Activated B cell treated with CpG ODN at 0.5 μM for 24 hours (primary cell): ENCODE measurements at regions not wholly inside any gene's neighbourhood (a gene's known extent, or its start where the extent isn't known, plus 50 kb on each side); places are given as distances from the start of the nearest gene placed in this dataset.

ENCODE experiments used
- ATAC-seq: fragments of 200-7000 bp; cut with Tn5 transposase; one replicate; pipeline ENCODE4 v1.10.0; 2021; ENCODE audit warnings: low read depth, mild to moderate bottlenecking, moderate library complexity
- CTCF ChIA-PET: fragments of 350-600 bp; sonication (Branson Sonifier 250); formaldehyde crosslinking; loops from one replicate; lab custom pipeline; 2021; ENCODE audit warnings: antibody characterized with exemption; lab: Charles Lee
- POLR2A ChIA-PET: fragments of 350-600 bp; sonication (Branson Sonifier 250); formaldehyde crosslinking; loops from one replicate; lab custom pipeline; 2021; ENCODE audit warnings: antibody characterized with exemption; lab: Charles Lee
- DNase-seq: peaks from one replicate; pipeline ENCODE4 v3.0.0; 2022
- H3K27ac Mint-ChIP-seq: one replicate; pipeline ENCODE4 v1.8.0; 2020; ENCODE audit warnings: mixed read lengths
- H3K27me3 Mint-ChIP-seq: one replicate; pipeline ENCODE4 v1.8.0; 2021; ENCODE audit warnings: mixed read lengths
- H3K36me3 Mint-ChIP-seq: one replicate; pipeline ENCODE4 v1.8.0; 2021; ENCODE audit warnings: low read depth, mixed read lengths
- H3K4me1 Mint-ChIP-seq: one replicate; pipeline ENCODE4 v1.8.0; 2021; ENCODE audit warnings: mixed read lengths
- H3K4me3 Mint-ChIP-seq: one replicate; pipeline ENCODE4 v1.8.0; 2020; ENCODE audit warnings: mild to moderate bottlenecking, mixed read lengths
- H3K9me3 Mint-ChIP-seq: one replicate; pipeline ENCODE4 v1.8.0; 2020; ENCODE audit warnings: mixed read lengths
- intact Hi-C: fragments of 100-400 bp; cut with micrococcal nuclease; formaldehyde crosslinking; loops from one replicate; pipeline ENCODE4 v1.15.1; 2024
- TF ChIP-seq, protein P1 (sequence below): fragments of 200-600 bp; IDR thresholded peaks from one replicate; pipeline ENCODE4 v1.8.0; 2022; ENCODE audit warnings: antibody characterized with exemption, mild to moderate bottlenecking

DNA sequence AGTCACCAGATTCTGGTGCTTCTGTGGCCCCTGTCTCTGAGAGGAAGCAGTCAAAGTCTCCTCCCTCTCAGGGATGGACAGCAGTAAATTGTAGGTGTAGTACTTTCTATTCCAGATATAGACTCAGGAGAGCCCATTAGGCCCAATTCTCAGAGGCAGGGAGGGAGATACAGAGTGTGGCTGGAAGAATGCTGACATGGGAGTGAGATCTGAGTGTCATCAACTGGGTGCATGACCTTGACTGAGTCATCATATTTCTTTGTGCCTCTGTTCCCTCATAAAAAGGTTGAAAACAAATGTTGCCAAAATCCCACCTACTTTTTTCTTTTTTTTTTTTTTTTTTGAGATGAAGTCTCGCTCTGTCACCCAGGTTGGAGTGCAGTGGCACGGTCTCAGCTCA, 506.1 kb downstream of the BCL11A start:
- no peak for DNase-seq
- intact Hi-C loops: no loop called here
- Mint-ChIP-seq H3K9me3 (no peaks in the 10 kb centered on the region), H3K27me3 (no peaks in the 10 kb centered on the region), H3K27ac (no peak overlapping the region), H3K36me3 (no peaks in the 10 kb centered on the region), H3K4me3 (no peak overlapping the region), H3K4me1 (peaks cover 19% of the 10 kb centered on the region)
- TF ChIP-seq, protein P1, sequence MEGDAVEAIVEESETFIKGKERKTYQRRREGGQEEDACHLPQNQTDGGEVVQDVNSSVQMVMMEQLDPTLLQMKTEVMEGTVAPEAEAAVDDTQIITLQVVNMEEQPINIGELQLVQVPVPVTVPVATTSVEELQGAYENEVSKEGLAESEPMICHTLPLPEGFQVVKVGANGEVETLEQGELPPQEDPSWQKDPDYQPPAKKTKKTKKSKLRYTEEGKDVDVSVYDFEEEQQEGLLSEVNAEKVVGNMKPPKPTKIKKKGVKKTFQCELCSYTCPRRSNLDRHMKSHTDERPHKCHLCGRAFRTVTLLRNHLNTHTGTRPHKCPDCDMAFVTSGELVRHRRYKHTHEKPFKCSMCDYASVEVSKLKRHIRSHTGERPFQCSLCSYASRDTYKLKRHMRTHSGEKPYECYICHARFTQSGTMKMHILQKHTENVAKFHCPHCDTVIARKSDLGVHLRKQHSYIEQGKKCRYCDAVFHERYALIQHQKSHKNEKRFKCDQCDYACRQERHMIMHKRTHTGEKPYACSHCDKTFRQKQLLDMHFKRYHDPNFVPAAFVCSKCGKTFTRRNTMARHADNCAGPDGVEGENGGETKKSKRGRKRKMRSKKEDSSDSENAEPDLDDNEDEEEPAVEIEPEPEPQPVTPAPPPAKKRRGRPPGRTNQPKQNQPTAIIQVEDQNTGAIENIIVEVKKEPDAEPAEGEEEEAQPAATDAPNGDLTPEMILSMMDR: no peak
- POLR2A ChIA-PET: no interaction called here
- CTCF ChIA-PET: no interaction called here
- no peak for ATAC-seq

DNA sequence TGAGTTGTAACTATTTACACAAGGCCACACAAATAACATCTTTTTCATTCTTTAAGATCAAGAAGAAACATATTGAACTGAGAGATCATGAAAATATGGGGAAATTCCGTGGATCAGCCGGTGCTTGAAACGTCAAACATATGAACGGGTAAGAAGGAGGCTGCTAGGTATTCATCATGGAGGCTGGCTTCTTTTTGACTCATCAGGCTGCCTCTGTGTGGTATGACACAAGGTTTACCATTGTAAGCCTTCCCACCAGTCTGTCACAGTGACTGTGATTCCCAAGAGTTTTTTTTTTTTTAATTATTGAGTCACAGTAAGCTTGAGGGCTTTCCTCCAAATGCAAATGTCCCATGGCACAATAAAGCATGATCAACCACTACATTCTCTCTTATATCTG, 506.9 kb downstream of the BCL11A start:
- ChIA-PET POLR2A (no interaction called here), CTCF (no interaction called here)
- H3K27ac Mint-ChIP-seq: no peak overlapping the region
- no peak for DNase-seq
- H3K4me1 Mint-ChIP-seq: peaks cover 19% of the 10 kb centered on the region
- H3K27me3 Mint-ChIP-seq: no peaks in the 10 kb centered on the region
- no peaks in the 10 kb centered on the region for H3K9me3 Mint-ChIP-seq
- H3K36me3 Mint-ChIP-seq: no peaks in the 10 kb centered on the region
- no peak overlapping the region for H3K4me3 Mint-ChIP-seq
- TF ChIP-seq, protein P1: no peak
- ATAC-seq: no peak
- intact Hi-C loops: no loop called here

DNA sequence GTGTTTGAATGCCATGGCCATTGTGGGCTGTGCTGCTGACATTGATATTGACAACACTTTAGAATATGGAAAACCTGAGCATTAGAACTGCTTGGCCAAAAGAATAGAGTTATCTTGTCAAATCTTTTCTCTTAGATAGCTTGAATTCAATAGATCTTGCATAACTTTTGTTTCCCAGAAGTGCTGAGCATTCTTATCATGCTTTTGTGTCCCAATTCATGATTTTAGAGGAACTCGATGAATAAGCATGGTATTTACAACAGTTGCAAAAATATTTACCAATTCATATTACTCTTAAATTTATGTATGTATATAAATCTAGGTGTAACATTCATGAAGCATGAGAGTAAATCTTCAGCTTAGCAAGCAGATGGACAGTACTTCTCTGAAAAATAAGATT, 508.0 kb downstream of the BCL11A start:
- Mint-ChIP-seq H3K27ac (no peak overlapping the region), H3K27me3 (no peaks in the 10 kb centered on the region), H3K4me3 (no peak overlapping the region), H3K36me3 (no peaks in the 10 kb centered on the region), H3K4me1 (peaks cover 19% of the 10 kb centered on the region), H3K9me3 (no peaks in the 10 kb centered on the region)
- TF ChIP-seq, protein P1: no peak
- POLR2A ChIA-PET: no interaction called here
- intact Hi-C loops: no loop called here
- ATAC-seq: no peak
- DNase-seq: no peak
- CTCF ChIA-PET: no interaction called here

DNA sequence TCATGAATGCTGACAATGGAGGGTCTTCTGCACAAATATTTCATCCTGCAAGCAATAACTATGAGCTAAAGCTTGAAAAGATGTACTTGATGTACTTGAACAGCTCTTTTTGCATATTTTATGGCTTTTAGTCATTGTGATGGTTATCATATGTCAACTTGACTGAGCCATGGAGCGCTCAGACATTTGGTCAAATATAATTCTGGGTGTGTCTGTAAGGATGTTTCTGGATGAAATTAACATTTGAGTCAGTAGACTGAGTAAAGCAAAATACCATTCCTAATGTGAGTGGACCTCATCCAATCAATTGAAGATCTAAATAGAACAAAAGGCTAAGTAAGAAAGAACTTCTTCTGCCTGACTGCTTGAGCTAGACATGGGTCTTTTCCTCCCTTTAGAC, 509.0 kb downstream of the BCL11A start:
- POLR2A ChIA-PET: no interaction called here
- DNase-seq (no peak), ATAC-seq (no peak)
- no peaks in the 10 kb centered on the region for H3K27me3 Mint-ChIP-seq
- no peak overlapping the region for H3K27ac Mint-ChIP-seq
- TF ChIP-seq, protein P1: no peak
- no peak overlapping the region for H3K4me3 Mint-ChIP-seq
- CTCF ChIA-PET: no interaction called here
- intact Hi-C loops: no loop called here
- H3K9me3 Mint-ChIP-seq: no peaks in the 10 kb centered on the region
- H3K36me3 Mint-ChIP-seq: no peaks in the 10 kb centered on the region
- H3K4me1 Mint-ChIP-seq: peaks cover 19% of the 10 kb centered on the region

DNA sequence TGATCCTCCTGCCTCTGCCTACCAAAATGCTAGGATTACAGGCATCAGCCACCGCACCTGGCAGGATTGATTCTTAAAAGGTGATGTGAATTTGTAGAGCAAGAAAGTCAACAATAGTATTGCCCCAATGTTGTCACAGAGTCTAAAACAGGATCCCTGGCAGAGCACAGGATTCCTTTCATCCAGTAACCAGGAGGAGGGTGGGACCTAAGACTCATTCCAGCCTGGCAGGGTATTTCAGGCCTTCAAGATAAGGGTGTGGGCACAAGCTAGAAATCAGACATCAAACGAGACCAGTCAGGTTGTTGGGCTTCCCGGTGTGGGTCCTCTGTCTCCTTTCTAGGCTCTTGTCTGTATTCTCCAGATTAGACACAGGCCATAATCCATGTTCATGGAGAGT, 511.4 kb downstream of the BCL11A start:
- ATAC-seq (no peak), DNase-seq (no peak)
- Mint-ChIP-seq H3K4me1 (peaks cover 19% of the 10 kb centered on the region), H3K4me3 (no peak overlapping the region), H3K27me3 (no peaks in the 10 kb centered on the region), H3K9me3 (no peaks in the 10 kb centered on the region), H3K27ac (no peak overlapping the region), H3K36me3 (no peaks in the 10 kb centered on the region)
- TF ChIP-seq, protein P1: no peak
- ChIA-PET POLR2A (interaction anchor here (0.6 to 1.0 kb wide), 2 partner anchors 9 to 310 kb away, joined by 3 to 4 read pairs; no protein-coding TSS in a partner anchor), CTCF (no interaction called here)
- intact Hi-C loops: no loop called here
